GM18909 (cell line): ENCODE measurements at regions not wholly inside any gene's neighbourhood (a gene's known extent, or its start where the extent isn't known, plus 50 kb on each side); places are given as distances from the start of the nearest gene placed in this dataset.

Experiments
- ATAC-seq: cut with Tn5 transposase; IDR thresholded peaks from one replicate; pipeline ENCODE4 v1.9.1; 2021; ENCODE audit warnings: mild to moderate bottlenecking; ENCODE audit not compliant: unreplicated experiment, poor library complexity

DNA sequence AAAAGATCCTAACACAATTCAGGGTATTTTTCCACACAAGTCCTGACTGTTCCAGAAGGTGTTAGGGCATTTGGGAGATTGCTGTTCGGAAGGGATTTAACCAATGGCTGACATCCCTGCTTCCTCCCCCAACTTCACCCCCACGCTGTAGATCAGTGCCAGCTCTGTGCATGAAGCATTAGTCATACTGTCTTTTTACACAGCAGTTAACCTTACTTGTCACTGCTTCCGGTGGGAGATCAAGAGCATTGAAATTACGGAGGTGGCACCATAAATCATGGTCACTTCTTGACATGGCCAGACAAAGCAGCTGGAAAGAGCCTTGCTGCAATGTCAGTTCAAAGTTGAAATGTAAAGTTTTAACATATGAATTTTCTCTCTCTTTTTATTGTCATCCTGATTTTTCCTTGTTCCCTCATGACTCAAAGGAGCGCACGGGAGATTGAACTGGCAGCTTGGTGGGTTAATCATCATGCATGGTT is 70.2 kb downstream of the HRH4 start:
- ATAC-seq, result no peak

DNA sequence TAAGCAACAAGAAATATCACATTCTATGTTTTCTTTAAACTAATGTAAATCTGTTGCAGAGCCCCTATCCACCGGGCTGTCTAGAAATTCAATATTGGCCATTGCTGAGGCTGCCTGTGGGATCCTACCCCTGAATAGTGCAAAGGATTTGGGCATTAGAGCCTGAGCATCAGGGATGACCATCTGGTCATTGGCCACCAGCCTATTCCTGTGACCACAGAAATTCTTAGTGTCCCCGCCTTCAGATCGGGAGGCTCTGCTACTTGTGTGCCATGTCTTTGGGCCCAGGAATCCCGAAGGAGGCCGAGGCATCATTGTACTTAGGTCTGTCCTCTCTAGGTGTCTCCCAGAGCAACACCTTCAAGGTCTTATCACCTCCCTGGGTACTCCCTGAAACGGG is 73.8 kb downstream of the HRH4 start:
- no peak for ATAC-seq

- no peak for ATAC-seq
Observed at GRCh38 chr18:24534737-24535136, 74.3 kb downstream of the HRH4 start.

DNA sequence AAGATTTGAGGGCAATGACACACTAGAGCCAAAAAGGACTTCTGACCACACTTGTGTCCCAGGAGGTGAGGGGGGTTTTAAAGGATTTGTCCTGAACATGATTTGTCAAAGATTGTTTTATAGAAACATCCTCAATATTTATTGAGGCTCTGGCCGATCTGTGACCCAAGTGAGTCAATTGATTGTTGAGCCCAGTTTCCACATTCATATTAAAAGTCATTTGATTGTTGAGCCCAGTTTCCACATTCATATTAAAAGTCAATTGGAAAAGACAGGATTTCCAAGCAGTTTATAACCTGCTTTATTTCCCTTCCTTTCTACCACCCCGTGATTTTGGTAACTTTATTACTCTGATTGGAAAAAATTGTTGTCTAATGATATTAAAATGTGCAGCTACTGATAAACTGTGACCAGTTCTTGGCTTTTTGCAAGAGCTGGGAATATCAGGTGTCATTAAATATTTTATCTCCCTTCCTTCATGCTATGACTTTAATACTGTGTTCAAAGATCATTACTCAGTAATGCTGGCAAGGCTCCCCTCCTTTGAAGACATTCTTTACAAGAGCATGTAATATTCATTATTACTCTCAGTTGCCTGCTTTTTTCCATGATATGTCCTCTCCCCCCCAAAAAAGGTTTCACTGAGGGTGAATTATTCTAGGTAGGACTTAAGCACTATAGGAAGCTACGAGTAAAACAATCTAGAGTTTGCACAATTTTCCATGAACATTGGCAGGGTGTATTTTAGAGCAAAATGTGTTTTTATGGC is 75.3 kb downstream of the HRH4 start:
- no peak for ATAC-seq

GRCh38 chr18:24536326-24536725 is 75.9 kb downstream of the HRH4 start:
- no peak for ATAC-seq

GRCh38 chr18:24536834-24537233 is 76.4 kb downstream of the HRH4 start:
- ATAC-seq, result no peak

- no peak for ATAC-seq
Observed at GRCh38 chr18:24538414-24539264, 78.2 kb downstream of the HRH4 start.

GRCh38 chr18:24539866-24540617 is 79.6 kb downstream of the HRH4 start:
- ATAC-seq, result no peak

DNA sequence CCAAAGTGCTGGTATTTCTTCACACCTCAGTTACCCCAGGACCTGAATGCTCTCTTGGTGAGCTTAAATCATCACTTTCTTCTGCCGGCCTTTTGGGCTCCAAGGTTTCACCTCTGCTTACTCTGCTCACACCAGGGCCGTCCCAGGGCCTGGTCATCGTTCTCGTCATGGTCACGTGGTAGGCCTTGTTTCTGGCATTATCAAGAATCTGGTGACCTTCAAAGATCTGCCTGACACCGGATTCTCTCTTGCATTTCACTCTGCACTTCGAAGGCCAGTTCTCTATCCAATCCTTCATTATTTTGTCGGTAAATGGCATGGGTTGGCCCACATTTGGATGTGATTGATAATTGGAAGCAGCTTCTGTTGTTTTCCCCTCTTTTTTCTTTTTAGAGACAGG is 80.5 kb downstream of the HRH4 start:
- ATAC-seq, result no peak

DNA sequence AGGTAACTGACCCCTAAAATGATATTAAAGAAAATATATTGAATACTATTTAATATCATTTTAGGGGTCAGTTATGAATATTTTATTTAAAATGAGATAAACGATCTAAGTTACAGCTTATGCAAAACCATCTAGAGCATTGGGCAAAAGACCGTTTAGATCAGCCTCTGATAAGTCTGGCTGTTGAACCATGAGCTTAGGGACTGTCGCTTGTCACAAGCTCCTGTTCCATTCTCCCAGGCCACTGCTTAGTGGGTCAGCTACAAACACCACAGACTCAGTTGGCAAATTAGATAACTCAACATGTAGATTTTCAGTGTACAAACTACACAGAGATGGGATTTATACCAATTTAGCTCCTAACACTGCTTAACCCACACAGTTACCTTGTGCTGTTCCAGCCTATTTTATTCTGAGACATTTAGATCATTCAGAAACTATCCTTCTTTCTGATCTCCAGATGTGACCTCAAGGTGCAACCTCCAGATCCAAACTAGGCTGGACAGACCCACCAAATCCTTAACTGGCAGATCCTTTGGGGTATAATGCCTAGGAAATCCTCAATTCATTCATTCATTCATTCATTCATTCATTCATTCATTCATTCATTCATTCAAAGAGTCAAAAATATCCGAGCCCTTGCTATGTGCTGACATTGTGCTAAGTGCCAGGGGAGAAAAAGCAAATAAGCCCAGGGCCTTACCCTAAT is 82.8 kb downstream of the HRH4 start:
- ATAC-seq, result no peak

GRCh38 chr18:24543795-24544498 is 83.5 kb downstream of the HRH4 start:
- ATAC-seq, result no peak

DNA sequence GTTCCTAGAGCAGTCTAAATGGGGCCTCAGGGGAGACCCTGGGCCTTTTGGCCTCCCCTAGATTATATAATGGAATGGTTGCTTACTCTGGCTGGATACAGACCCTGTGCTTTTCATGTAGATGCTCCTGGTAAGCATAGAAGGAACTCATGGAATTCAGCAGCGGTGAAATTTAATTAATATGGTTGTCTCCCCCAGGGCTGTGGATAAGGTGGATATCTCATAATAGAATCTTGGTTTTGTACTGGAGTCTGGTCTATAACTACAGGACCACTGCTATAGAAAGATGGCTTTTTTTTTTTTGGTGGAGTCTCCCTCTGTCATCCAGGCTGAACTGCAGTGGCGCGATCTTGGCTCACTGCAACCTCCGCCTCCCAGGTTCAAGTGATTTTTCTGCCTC is 84.5 kb downstream of the HRH4 start:
- ATAC-seq, result no peak

- ATAC-seq, result no peak
Observed at GRCh38 chr18:24545651-24546050, 85.2 kb downstream of the HRH4 start.

GRCh38 chr18:24546307-24546706 is 85.9 kb downstream of the HRH4 start:
- ATAC-seq, result no peak

- ATAC-seq, result no peak
Observed at GRCh38 chr18:24548583-24548982, 88.1 kb downstream of the HRH4 start.

DNA sequence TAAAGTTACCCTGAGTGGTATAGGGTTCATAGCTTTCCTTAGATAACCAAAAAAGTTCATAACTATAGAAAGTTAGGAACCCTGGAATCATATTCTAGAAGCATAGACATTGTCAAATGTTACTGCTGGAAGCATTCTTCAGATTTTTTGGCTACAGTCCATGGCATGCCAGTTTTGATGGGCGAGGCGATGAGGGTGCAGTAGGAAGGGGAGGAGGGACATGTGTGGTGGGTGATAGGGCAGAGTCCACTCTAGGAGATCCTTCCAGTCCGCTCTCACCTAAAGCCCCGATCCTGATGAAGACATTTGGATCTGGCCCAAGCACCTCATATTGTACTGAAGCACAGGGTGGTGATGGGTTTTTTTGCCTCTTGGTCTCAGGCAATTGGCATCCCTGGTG is 91.8 kb downstream of the HRH4 start:
- ATAC-seq, result no peak

DNA sequence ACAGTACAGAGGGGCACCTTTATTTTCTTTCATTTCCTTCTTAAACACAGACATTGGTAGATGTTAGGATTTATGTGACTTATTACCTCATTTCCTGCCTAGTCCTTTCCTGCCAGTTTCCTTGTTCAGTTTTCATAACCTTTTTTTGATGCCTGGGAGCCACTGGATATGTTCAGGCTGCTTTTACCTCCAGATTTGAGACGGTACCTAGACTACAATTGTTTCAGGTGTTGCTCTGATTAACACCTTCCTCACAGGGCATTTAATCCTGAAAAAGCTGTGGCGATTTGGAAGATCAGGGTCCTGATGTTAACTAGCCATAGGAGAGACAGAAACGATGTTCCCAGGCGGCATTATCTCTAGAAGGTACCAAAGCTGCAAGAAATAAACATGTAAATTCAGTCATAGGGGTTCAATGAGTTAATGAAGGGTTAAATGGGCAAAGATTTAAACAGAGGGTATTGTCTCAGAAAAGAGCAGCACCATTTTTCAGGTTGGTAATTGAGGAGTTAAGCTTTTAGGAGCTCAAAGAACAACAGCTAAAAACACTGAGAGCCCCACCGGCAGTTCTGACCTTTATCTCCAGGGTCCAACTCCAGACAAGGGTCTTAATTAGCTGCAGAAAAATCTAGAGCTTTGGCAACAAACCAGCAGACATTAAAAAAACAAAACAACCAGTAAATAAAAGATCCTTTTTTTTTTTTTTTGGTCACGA is 93.3 kb downstream of the HRH4 start:
- ATAC-seq, result no peak

GRCh38 chr18:24558403-24558802 is 98.0 kb downstream of the HRH4 start:
- ATAC-seq, result no peak

- ATAC-seq, result no peak
Observed at GRCh38 chr18:24559526-24559925, 99.1 kb downstream of the HRH4 start.
